ENCODE measurements at regions not wholly inside any gene's neighbourhood (a gene's known extent, or its start where the extent isn't known, plus 50 kb on each side); places are given as distances from the start of the nearest gene placed in this dataset.
"Not testable (repeated sequence)": the region's sequence is repeated elsewhere in the genome, so short reads cannot be mapped to it uniquely, and the experiment has no call there.

DNA sequence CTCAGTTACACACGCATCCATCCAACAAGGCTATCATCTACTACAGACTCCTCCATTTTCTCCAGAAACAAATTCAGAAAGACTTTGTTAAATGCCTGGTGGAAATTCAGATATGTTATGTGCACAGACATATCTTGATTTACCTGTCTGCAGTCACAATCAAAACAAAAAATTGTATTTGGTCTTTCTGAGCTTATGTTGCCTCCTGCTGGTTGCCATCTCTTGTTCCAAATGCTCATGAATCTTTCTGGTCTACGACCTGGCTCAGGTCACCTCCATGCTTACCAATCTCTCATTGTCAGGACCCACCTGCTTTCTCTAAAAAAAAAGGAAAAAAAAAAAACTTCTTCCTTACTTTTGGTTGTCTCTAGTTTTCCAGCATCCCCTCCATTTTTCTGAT lies 169.2 kb upstream of the PLXNC1 start:
- peak; percentile 15 for DNase-seq

DNA sequence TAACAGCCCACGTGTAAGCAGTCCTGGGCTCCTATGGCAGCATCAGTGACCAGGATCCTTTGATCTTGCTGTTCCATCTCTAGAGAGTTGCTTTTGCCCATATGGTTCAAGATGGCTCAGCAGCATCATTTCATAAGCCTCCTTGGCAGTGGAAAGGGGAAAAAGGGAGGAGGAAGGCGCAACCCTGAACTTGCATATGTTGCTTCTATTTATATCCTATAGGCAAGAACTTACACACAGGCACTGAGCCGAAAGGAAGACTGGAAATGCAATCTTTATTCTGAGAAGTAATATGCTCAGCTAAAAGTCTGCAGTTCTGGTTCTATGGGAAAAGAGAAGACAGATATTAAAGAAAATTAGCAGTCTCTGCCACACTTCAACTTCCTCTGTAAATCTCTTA lies 167.7 kb upstream of the PLXNC1 start:
- peak; percentile 18 for DNase-seq

DNA sequence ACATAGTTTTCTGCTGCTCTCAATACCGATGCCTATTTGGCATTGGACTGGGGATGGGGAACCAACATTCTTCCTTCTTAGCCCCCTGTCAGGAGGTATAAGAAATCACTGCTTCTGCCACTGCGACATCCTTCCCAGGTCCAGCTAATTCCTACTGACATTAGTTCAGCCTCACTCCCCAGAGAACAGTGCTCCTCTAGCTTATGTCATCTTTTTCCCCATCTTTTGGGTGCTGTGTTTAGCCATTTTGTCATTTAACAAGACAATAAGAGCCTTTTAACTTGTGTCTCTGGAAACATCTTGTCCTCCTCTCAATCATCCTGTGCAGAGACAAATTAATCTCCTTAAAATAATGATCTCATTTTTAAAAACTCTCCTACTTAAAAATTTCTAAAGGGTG lies 167.0 kb upstream of the PLXNC1 start:
- no peak for DNase-seq

DNA sequence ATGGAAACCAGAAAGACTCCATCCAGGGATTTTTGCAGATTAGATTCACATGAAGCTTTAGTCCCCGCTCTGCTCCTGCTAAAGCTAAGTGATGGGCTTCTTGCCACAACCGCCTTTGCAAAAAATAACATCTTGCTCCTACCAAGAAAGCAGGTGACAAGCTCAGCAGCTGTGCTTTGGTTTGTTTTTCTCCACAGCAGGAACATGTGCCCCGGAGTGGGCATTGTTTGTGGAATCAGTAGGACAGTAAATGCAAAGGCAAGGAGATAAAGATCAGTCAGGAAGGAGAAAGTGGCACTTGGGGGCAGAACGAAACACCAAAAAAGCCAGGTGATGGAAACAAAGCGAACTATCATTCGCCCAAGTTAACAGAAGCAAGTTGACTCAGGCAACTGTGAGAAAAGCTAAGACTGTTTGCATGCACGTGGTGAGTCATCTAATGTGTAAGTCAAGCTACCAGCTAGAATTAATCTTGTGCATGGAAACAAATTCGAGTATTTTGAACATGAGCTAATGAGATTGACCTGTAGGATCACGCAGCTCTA lies 165.5 kb upstream of the PLXNC1 start:
- no peak for DNase-seq

DNA sequence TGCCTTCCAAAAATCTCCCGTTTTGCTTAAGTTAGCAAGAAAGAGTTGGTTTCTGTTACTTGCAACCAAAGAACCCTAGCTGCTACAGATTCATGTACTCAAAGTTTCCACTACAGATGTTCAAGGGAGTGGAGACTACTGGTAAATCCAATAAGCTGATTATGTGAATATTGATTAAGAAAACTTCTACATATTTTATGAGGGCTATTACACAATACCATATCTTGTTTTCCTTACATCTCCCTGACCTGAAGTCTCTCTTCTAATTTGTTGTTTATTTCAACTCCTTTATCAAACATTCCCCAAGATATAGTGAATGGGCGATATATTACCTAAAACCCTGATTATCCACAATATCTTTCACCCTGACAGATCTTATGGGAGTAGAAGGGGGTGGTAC lies 164.4 kb upstream of the PLXNC1 start:
- DNase-seq = no peak

DNA sequence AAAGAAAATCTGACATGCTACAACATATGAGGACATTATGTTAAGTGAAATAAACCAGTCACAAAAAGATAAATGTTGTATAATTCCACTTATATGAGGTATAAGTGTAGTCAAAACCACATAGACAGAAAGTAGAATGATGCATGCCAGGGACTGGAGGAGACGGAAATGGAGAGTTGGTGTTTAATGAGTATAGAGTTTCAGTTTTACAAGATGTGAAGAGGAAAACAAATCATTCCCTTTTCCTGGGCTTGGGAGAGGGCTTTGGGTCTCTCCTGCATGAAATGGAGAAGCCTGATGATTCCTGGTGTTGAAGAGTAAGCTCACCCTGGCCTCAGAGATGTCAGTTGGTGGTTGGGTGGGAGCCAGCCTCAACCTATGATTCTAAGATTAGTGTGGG lies 158.4 kb upstream of the PLXNC1 start:
- DNase-seq = no peak

DNA sequence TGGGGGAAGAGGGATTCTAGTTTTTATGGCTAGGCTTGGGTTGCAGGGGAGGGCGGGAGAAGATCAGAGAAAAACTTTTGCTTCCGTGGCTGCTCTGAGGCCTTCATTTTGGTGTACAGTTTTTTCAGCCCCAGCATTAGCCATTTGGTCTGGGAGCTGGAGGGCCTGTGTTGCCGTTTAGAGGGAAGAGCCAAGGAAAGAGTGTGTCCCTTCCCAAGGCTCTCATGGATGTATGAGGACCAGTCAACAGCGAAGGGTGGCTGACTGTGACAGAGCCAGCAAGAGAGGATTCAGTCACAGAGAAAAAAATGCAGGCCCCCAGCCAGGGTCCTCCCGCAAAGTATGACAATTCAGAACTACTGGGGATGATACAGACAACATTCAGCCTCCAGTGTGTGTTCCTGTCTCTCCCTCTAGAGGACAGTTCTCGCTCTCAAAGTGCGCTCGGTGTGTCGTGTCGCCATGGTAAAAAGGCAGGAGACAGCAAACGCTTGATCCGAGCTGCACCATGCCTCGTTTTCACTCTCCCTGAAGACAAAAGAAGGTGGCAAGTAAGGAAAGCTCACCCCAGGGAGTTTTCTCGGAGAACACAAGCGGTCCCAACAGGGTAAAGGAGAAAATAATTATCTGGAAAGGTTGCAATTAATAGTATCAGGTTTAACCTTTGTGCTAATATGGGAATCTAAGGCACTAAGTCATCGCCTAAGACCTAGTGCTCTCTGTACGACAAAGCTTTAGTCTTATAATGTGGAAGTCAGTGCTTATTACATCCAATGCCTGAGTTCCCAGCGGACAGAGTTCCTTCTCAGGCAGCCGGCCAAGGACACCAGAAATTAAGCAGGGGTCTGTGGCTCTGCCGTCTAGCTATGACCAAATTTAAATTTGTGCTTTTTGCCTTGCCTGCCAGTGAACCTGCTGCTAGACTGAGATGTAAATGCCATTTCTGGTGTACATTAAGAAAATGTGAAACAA lies 157.3 kb upstream of the PLXNC1 start:
- no peak for DNase-seq

DNA sequence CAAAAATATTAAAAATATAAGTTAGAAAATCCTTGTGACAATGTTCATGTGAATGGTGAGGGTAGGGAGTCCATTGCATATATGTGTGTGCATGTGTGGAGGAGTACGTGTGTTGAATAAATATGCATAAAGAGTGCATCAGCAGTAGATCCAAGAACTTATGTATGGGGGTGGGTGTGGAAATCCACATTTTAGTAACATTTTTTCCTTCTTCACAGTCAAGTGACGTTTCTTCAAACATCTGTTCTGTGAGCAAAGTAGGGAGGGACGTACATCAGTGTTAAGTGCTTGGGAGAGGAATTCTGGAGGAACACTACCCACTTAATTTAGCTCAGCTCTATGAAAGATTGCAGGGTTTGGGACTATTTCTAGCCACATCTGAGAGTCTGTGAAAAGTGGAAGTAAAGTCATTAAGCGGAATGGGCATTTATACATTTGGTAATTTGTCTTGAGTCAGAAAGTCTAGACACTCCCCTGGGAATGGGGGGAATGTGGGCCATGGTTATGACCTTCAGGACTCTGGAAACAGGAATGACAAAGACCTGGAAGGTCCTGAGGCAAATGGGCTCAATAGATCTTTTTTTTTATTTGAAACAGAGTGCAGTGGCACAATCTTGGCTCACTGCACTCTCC lies 156.4 kb upstream of the PLXNC1 start:
- no peak for DNase-seq

DNA sequence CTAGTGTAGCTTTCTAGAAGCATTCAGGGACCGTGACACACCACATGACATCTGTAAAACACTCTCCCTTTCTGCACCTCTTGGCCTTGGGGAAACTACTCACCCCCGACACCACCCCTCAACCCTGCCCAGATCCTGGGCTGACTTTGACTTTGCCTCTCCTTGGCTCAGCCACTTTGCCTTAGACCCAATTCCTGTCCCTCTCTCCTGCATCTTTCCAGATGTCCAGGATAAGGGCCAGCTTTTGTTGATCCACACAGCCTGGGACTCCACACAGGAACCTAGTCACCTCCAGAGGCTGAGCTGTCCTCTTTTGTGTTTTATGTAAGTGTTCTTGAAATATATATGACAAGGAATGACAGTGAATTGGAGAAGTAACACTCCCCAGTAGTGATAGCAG lies 153.7 kb upstream of the PLXNC1 start:
- DNase-seq = no peak

DNA sequence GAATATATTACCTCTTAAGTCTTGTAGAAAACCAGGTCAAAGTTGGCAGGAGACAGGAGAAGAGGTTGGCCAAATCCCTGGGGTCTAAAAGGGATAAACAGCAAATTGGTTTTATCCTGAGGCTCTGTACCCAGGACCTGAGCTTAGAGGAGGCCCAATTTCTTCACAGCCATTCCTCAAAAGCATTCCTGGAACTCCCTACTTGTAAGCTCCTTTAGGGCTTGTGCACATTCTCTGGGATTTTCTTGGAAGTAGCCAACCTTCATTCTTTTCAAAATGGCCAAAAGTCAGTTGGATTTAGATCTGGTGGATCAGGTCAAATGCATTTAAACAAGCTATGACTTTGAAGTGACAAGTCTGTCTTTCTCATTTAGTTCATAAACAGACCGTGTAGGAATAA lies 152.1 kb upstream of the PLXNC1 start:
- no peak for DNase-seq

DNA sequence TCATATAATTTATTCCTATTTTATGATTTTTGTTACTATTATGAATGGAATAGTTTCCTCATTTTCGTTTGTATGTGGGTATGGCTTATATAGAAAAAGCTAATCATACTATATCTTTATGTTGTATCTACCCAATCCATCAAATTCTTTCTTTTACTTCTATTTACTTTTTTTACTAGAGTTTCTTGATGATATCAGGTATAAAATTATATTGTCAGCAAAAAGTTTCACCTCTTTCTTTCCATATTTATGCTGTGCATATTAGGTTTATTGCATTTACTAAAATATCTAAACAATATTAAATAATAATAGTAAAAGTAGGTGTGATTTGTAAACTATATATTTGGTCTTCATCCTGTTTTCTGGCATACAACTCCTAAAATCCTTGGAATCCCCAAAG lies 146.7 kb upstream of the PLXNC1 start:
- DNase-seq = no peak

DNA sequence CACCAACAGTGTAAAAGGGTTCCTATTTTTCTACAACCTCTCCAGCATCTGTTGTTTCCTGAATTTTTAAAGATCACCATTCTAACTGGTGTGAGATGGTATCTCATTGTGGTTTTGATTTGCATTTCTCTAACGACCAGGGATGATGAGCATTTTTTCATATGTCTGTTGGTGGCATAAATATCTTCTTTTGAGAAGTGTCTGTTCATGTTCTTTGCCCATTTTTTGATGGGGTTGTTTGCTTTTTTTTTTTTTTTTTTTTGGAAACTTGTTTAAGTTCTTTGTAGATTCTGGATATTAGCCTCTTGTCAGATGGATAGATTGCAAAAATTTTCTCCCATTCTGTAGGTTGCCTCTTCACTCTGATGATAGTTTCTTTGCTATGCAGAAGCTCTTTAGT lies 145.5 kb upstream of the PLXNC1 start:
- not testable (repeated sequence) for DNase-seq

DNA sequence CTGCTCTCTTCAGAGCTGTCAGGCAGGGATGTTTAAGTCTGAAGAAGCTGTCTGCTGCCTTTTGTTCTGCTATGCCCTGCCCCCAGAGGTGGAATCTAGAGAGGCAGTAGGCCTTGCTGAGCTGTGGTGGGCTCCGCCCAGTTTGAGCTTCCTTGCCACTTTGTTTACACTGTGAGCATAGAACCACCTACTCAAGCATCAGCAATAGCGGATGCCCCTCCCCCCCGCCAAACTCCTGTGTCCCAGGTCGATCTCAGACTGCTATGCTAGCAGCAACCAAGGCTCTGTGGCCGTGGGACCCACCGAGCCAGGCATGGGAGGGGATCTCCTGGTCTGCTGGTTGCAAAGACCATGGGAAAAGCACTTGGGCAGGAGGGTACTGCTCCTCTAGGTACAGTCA lies 140.5 kb upstream of the PLXNC1 start:
- DNase-seq = not testable (repeated sequence)

DNA sequence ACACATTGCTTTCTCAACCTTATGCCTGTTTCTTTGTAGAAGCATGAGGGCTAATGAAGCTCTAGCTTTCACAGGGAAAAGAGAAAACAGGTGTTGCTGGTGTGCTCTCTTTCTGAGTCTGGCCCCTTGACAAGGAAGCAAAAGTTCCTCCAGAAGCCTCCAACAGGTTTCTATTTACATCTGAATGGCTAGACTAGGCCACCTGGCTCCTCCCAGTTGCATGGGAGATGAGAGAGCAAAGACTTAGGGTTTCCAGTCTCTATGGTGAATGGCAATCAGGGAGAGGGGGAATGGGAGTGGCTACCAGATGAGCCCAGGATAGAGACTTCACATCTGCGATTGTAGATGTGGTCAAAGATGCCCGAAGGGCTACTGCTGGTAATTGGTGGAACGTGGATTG lies 138.1 kb upstream of the PLXNC1 start:
- DNase-seq = no peak

DNA sequence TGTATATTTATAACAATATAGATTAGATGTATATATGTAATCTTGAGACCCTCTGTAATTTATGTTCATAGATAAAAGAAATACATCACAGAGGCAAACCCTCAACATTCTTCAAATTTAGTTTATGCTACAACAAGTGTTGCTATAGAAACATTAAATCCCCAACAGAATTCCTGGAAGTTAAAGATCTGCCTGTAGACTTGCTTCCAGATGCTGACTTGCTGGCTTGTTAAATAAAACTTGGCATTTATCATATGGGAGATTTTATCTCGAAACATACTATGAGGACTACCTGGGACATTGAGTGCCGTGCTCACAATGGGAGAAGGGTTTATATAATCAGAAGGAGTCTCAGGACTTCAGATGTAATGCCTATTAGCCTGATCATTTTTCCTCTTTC lies 136.3 kb upstream of the PLXNC1 start:
- DNase-seq = no peak

DNA sequence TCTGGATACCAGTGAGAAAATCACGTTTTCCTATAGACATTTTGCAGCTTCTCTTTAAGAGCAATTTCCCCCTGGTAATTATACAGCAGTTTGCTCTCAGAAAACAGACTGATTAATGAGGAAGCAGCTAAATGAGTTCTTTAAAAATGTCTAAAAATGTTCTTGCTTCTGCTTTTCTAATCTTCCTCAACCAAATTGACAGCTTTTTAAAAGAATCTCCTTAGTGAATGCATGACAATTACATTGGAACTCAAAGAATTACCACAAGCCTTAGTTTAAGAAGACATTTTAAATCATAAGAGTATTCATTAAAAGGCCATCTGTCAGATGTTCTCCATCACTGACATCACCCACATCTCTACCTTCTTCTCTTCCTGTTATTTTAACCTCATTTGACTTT lies 135.8 kb upstream of the PLXNC1 start:
- DNase-seq = peak; percentile 46

DNA sequence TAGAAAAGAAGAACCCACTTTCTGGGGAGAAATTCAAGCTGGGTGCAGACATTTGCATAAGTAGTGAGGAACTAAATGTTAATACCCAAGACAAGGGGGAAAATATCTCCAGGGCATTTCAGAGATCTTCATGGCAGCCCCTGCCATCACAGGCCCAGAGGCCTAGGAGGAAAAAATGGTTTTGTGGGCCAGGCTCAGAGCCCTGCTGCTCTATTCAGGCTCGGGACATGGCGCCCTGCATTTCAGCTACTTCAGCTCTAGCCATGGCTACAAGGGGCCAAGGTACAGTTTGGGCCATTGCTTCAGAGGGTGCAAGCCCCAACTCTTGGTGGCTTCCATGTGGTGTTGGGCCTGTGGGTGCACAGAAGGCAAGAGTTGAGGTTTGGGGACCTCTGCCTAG lies 131.1 kb upstream of the PLXNC1 start:
- not testable (repeated sequence) for DNase-seq

DNA sequence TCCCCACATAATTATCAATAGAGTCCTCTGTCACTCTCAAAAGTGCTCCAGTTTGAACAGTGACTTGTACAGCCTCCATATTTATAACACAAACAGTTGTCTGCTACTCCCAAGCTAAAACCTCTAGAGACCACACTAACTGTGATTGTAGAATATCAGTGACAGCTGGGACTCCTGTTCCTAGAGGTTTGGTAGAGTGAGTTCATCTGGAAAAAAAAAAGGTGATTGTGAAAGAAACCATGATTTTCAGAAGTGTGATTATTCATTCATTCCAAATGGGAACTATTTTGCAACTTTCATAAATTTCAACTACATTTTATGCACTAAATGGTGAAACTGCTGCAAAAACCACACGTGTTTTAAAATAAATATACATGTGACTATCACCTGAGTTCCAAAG lies 128.0 kb upstream of the PLXNC1 start:
- DNase-seq = peak; percentile 31

DNA sequence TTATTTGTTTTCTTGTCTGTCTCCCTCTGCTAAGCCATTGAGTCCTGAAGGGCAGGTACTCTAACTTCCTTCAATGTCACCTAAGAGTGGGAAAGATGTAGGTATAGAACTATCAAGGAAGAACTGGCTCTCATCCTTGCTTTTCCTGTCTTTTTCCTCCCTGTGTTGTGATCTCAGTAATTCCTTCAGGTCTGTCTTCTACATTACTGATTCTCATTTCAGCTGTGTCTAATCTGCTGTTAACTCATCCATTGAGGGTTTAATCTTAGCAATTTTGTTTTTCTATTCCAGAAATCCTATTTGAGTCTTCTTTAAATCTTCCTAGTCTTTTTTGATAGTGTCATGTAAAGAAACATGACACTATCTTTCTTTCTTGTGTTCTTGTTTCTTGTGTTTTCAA lies 124.5 kb upstream of the PLXNC1 start:
- DNase-seq = no peak

DNA sequence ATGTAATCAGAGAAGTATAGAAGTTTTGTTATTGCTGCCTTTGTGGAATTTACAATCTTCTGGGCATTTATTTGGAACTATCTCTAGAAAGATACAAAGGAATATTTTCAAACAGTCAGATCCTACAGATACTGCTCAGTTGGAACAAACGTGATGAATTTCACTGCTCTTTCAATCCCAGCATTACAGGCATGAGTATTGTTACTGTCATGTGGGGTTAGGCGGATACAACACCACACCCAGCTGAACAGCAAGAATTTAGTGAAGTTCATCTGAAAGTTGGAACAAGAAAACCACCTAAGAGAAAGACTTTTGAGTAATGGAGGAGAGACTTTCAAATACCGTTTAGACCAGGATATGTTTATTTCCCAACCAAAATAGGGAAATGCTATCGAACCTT lies 123.3 kb upstream of the PLXNC1 start:
- DNase-seq = no peak

DNA sequence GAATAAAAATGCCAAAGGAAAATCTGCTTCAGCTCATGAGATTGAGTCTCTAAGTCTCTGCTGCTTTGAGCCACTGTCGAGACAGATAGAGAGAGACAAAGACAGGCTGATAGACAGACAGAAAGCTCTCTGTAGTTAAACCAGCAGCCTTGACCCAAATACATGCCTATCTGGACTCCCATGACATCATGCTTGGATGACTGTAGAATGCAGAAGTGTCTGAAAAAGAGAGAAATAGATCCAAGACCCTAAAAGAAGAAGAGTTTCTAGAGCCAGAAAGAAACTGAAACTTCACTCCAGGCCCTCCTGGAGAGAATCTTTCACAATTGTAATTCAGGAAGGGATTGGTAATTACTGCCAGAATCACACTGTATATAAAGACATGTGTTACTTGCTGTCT lies 122.6 kb upstream of the PLXNC1 start:
- DNase-seq = peak; percentile 89

DNA sequence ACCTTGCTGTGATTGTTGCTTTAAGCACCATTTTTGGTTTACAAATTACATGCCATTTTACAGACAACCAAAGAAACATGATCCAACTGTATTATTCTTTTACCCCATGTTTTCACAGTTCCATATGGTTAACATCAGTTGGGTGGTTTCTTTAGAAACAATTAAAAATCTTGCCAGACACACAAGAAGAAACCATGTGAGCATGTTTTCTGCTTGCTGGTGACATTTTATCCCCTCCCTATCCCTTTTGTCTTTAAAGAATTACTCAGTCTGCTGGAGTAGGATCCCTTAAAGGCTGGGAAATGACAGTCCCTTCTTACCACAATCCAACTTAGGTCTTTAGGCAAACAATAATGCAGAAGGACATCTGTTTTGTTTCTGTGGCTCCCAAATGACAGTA lies 121.8 kb upstream of the PLXNC1 start:
- no peak for DNase-seq

DNA sequence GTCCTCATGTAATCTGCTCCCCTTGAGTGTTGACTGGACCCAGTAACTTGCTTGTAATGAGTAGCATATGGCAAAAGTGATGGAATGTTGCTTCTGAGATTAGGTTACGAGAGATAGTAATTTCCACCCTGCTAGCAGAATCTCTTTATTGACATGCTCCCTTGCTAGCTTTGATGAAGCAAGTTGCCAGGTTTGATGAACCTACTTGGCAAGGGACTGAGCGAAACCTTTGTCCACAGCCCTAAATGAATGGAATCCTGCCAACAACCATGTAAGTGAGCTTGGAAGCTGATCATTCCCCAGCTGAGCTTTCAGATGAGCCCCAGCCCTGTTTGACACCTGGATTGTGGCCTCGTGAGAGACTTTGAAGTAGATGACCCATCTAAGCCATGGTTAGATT lies 120.8 kb upstream of the PLXNC1 start:
- no peak for DNase-seq

DNA sequence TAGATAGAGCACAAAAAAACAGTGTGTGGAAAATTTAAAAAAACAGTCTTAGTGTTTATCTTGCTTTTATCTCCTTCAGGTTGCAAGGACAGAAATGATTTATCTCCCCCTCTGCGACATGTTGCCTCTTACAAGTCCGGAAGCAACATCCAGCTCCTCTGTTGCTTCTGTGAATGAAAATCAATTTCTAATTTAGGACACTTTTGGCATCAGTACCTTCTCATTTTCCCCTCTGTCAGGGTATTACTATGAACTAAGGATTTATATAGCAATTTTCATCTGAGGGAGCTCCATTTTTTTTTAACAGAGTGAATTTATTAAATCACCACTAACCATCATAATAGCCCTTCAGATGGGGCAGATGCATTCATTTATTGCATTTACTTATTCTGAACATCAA lies 116.6 kb upstream of the PLXNC1 start:
- no peak for DNase-seq

Measured in inflammatory macrophage treated with lipopolysaccharide for 4 hours (primary cell).